ENCODE measurements at regions not wholly inside any gene's neighbourhood (a gene's known extent, or its start where the extent isn't known, plus 50 kb on each side); places are given as distances from the start of the nearest gene placed in this dataset.

DNA sequence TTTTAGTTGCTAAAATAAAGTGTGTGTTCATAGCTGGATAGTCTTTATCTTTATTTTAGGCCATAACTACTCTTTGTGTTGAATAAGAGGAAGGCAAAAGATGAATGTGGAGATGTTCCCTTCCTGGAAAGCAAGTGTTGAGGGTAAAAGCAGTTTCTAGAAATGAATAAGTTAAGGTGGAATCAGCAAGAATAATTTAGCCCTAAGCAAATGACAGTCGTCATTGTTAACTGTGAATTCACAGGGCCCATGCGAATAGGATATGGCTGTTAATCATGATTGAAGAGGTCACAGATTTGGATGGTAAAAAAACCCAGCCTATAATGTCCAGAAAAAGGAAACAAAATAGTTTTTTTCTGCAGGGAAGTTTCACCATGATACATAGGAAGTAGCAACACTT lies 167.8 kb upstream of the PPP3CA start:
- no peaks in the 10 kb centered on the region for H3K4me1 Mint-ChIP-seq
- TF ChIP-seq ZNF232 (CRISPR knock-in tag; IDR thresholded peaks at IDR 0.05) (no peak), ATF1 (CRISPR knock-in tag; IDR thresholded peaks at IDR 0.05) (no peak), SMAD3 (CRISPR knock-in tag; IDR thresholded peaks at IDR 0.05; ENCODE audit: borderline replicate concordance) (no peak), CBFB (CRISPR knock-in tag; IDR thresholded peaks at IDR 0.05; ENCODE audit: low read depth) (no peak), MXD4 (CRISPR knock-in tag; IDR thresholded peaks at IDR 0.05; ENCODE audit: borderline replicate concordance) (no peak), ETV6 (CRISPR knock-in tag; IDR thresholded peaks at IDR 0.05) (no peak), MYBL2 (CRISPR knock-in tag; IDR thresholded peaks at IDR 0.05) (no peak), ZNF423 (CRISPR knock-in tag; IDR thresholded peaks at IDR 0.05) (no peak), SOX15 (CRISPR knock-in tag; IDR thresholded peaks at IDR 0.05) (no peak)
- TF ChIP-seq, protein P1, sequence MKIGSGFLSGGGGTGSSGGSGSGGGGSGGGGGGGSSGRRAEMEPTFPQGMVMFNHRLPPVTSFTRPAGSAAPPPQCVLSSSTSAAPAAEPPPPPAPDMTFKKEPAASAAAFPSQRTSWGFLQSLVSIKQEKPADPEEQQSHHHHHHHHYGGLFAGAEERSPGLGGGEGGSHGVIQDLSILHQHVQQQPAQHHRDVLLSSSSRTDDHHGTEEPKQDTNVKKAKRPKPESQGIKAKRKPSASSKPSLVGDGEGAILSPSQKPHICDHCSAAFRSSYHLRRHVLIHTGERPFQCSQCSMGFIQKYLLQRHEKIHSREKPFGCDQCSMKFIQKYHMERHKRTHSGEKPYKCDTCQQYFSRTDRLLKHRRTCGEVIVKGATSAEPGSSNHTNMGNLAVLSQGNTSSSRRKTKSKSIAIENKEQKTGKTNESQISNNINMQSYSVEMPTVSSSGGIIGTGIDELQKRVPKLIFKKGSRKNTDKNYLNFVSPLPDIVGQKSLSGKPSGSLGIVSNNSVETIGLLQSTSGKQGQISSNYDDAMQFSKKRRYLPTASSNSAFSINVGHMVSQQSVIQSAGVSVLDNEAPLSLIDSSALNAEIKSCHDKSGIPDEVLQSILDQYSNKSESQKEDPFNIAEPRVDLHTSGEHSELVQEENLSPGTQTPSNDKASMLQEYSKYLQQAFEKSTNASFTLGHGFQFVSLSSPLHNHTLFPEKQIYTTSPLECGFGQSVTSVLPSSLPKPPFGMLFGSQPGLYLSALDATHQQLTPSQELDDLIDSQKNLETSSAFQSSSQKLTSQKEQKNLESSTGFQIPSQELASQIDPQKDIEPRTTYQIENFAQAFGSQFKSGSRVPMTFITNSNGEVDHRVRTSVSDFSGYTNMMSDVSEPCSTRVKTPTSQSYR (CRISPR knock-in tag; IDR thresholded peaks at IDR 0.05) = no peak
- TF ChIP-seq, protein P2, sequence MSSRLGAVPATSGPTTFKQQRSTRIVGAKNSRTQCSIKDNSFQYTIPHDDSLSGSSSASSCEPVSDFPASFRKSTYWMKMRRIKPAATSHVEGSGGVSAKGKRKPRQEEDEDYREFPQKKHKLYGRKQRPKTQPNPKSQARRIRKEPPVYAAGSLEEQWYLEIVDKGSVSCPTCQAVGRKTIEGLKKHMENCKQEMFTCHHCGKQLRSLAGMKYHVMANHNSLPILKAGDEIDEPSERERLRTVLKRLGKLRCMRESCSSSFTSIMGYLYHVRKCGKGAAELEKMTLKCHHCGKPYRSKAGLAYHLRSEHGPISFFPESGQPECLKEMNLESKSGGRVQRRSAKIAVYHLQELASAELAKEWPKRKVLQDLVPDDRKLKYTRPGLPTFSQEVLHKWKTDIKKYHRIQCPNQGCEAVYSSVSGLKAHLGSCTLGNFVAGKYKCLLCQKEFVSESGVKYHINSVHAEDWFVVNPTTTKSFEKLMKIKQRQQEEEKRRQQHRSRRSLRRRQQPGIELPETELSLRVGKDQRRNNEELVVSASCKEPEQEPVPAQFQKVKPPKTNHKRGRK (CRISPR knock-in tag; IDR thresholded peaks at IDR 0.05; ENCODE audit: borderline replicate concordance) = no peak
- TF ChIP-seq, protein P3, sequence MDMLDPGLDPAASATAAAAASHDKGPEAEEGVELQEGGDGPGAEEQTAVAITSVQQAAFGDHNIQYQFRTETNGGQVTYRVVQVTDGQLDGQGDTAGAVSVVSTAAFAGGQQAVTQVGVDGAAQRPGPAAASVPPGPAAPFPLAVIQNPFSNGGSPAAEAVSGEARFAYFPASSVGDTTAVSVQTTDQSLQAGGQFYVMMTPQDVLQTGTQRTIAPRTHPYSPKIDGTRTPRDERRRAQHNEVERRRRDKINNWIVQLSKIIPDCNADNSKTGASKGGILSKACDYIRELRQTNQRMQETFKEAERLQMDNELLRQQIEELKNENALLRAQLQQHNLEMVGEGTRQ (CRISPR knock-in tag; IDR thresholded peaks at IDR 0.05) = no peak
- TF ChIP-seq, protein P4, sequence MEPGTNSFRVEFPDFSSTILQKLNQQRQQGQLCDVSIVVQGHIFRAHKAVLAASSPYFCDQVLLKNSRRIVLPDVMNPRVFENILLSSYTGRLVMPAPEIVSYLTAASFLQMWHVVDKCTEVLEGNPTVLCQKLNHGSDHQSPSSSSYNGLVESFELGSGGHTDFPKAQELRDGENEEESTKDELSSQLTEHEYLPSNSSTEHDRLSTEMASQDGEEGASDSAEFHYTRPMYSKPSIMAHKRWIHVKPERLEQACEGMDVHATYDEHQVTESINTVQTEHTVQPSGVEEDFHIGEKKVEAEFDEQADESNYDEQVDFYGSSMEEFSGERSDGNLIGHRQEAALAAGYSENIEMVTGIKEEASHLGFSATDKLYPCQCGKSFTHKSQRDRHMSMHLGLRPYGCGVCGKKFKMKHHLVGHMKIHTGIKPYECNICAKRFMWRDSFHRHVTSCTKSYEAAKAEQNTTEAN (CRISPR knock-in tag; IDR thresholded peaks at IDR 0.05) = no peak
- no peak for ATAC-seq

DNA sequence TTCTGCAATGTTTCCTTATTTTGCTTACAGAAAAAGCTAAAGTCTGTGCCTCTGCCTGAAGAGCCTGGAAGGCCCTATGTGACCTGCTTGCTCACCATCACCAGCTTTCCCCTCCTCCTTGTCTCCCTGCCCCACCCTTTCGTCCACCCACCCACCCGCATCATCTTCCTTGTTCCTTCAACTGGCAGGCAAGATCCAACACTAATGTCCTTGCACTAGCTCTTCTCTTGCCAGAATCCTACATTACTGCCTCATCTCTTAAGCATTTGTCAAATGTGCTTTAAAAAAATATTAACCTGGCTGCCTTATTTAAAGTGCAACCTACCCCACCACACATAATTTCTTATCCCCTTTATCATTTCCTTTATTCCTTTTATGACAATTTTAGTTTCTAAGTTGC lies 165.1 kb upstream of the PPP3CA start:
- no peak for DNase-seq (ENCODE audit: low spot score)
- TF ChIP-seq TEAD4 (CRISPR knock-in tag; IDR thresholded peaks at IDR 0.05) (no peak), NR3C1 (CRISPR knock-in tag; conservative IDR thresholded peaks at IDR 0.05; ENCODE audit: low read depth) (no peak), ZNF219 (CRISPR knock-in tag; IDR thresholded peaks at IDR 0.05; ENCODE audit: borderline replicate concordance) (no peak), NFATC4 (CRISPR knock-in tag; IDR thresholded peaks at IDR 0.05) (no peak), ZNF671 (CRISPR knock-in tag; IDR thresholded peaks at IDR 0.05) (no peak), MXD4 (CRISPR knock-in tag; IDR thresholded peaks at IDR 0.05; ENCODE audit: borderline replicate concordance) (no peak), NR2C2 (CRISPR knock-in tag; IDR thresholded peaks at IDR 0.05) (no peak), RORB (CRISPR knock-in tag; IDR thresholded peaks at IDR 0.05) (no peak), GRHL2 (CRISPR knock-in tag; IDR thresholded peaks at IDR 0.05; ENCODE audit: insufficient replicate concordance, severe bottlenecking) (no peak), ZNF416 (CRISPR knock-in tag; IDR thresholded peaks at IDR 0.05) (no peak)
- TF ChIP-seq, protein P5, sequence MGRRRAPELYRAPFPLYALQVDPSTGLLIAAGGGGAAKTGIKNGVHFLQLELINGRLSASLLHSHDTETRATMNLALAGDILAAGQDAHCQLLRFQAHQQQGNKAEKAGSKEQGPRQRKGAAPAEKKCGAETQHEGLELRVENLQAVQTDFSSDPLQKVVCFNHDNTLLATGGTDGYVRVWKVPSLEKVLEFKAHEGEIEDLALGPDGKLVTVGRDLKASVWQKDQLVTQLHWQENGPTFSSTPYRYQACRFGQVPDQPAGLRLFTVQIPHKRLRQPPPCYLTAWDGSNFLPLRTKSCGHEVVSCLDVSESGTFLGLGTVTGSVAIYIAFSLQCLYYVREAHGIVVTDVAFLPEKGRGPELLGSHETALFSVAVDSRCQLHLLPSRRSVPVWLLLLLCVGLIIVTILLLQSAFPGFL (CRISPR knock-in tag; IDR thresholded peaks at IDR 0.05; ENCODE audit: borderline replicate concordance) = no peak
- TF ChIP-seq, protein P6, sequence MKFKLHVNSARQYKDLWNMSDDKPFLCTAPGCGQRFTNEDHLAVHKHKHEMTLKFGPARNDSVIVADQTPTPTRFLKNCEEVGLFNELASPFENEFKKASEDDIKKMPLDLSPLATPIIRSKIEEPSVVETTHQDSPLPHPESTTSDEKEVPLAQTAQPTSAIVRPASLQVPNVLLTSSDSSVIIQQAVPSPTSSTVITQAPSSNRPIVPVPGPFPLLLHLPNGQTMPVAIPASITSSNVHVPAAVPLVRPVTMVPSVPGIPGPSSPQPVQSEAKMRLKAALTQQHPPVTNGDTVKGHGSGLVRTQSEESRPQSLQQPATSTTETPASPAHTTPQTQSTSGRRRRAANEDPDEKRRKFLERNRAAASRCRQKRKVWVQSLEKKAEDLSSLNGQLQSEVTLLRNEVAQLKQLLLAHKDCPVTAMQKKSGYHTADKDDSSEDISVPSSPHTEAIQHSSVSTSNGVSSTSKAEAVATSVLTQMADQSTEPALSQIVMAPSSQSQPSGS (CRISPR knock-in tag; IDR thresholded peaks at IDR 0.05; ENCODE audit: borderline replicate concordance, low read depth) = no peak
- TF ChIP-seq, protein P7, sequence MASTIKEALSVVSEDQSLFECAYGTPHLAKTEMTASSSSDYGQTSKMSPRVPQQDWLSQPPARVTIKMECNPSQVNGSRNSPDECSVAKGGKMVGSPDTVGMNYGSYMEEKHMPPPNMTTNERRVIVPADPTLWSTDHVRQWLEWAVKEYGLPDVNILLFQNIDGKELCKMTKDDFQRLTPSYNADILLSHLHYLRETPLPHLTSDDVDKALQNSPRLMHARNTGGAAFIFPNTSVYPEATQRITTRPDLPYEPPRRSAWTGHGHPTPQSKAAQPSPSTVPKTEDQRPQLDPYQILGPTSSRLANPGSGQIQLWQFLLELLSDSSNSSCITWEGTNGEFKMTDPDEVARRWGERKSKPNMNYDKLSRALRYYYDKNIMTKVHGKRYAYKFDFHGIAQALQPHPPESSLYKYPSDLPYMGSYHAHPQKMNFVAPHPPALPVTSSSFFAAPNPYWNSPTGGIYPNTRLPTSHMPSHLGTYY (CRISPR knock-in tag; IDR thresholded peaks at IDR 0.05) = no peak

More for the DNA sequence above, 167.8 kb upstream of the PPP3CA start:
- H3K4me3 Mint-ChIP-seq = no peak overlapping the region
- no peak for DNase-seq (ENCODE audit: low spot score)
- POLR2A ChIA-PET = no interaction called here
- no peaks in the 10 kb centered on the region for H3K9me3 Mint-ChIP-seq
- H3K27ac Mint-ChIP-seq = no peak overlapping the region
- H3K36me3 Mint-ChIP-seq = no peaks in the 10 kb centered on the region
- CTCF ChIA-PET = no interaction called here
- no peaks in the 10 kb centered on the region for H3K27me3 Mint-ChIP-seq (ENCODE audit: low read depth)

More for the DNA sequence above, 165.1 kb upstream of the PPP3CA start:
- no peaks in the 10 kb centered on the region for H3K4me1 Mint-ChIP-seq
- no peak overlapping the region for H3K4me3 Mint-ChIP-seq
- ChIA-PET CTCF (interaction anchor here (1.1 kb wide), 1 partner anchor 343 kb away, joined by 3 read pairs; no protein-coding TSS in a partner anchor), POLR2A (no interaction called here)
- no peak overlapping the region for H3K27ac Mint-ChIP-seq
- no peak for ATAC-seq
- H3K36me3 Mint-ChIP-seq = no peaks in the 10 kb centered on the region
- H3K27me3 Mint-ChIP-seq (ENCODE audit: low read depth) = no peaks in the 10 kb centered on the region
- no peaks in the 10 kb centered on the region for H3K9me3 Mint-ChIP-seq
